Upper lobe of left lung (tissue), 6 donors: ENCODE measurements at regions not wholly inside any gene's neighbourhood (a gene's known extent, or its start where the extent isn't known, plus 50 kb on each side); places are given as distances from the start of the nearest gene placed in this dataset.
A peak's percentile ranks its signal among the peaks of the same experiment; 100 is the strongest.

ENCODE experiments used
- ATAC-seq, 2 donors: fragments of 200-7000 bp; cut with Tn5 transposase; one replicate each; pipeline ENCODE4 v1.9.1; 2022; ENCODE audit warnings: mild to moderate bottlenecking in 2 of 2, moderate library complexity in 2 of 2; ENCODE audit not compliant: low FRiP score in 2 of 2
- DNase-seq, 2 donors: peaks; one replicate each; pipeline ENCODE4 v3.0.0-alpha.2; 2019 to 2020
- H3K27ac ChIP-seq, 4 donors: fragments of 200-600 bp; sonication (generic); one replicate each; pipeline ENCODE4 v1.5.1; 2016 to 2019
- H3K27me3 ChIP-seq, 4 donors: fragments of 200-600 bp; sonication (generic); one replicate each; pipeline ENCODE4 v1.5.1; 2017 to 2019
- H3K36me3 ChIP-seq, 4 donors: fragments of 200-600 bp; sonication (generic); one replicate each; pipeline ENCODE4 v1.5.1; 2016 to 2019
- H3K4me1 ChIP-seq, 4 donors: fragments of 200-600 bp; sonication (generic); one replicate each; pipeline ENCODE4 v1.5.1; 2018 to 2019
- H3K4me3 ChIP-seq, 4 donors: fragments of 200-600 bp; sonication (generic); one replicate each; pipeline ENCODE4 v1.5.1; 2017 to 2019; ENCODE audit warnings: mild to moderate bottlenecking in 2 of 4, moderate library complexity in 1 of 4
- H3K9me3 ChIP-seq, 4 donors: fragments of 200-600 bp; sonication (generic); one replicate each; pipeline ENCODE4 v1.5.1; 2018 to 2019
- CTCF ChIP-seq, 6 experiments: fragments of 450-650 bp in 4 of 6; fragments of 200-600 bp in 2 of 6; sonication (generic) in 2 of 6; IDR thresholded peaks; one replicate each; pipeline ENCODE4 v1.5.1; 2016 to 2019; ENCODE audit warnings: antibody characterized with exemption in 6 of 6
- EP300 ChIP-seq, 4 donors: sonication (generic); formaldehyde crosslinking; IDR thresholded peaks; one replicate each; pipeline ENCODE4 v1.5.1; 2017; ENCODE audit warnings: antibody characterized with exemption in 4 of 4, control low read depth in 2 of 4
- POLR2A ChIP-seq, 4 donors: fragments of 450-650 bp; IDR thresholded peaks; one replicate each; pipeline ENCODE4 v1.5.1; 2016 to 2017; ENCODE audit warnings: antibody characterized with exemption in 4 of 4, mild to moderate bottlenecking in 2 of 4
- POLR2AphosphoS5 ChIP-seq, 2 donors: sonication (generic); formaldehyde crosslinking; IDR thresholded peaks; one replicate each; pipeline ENCODE4 v1.5.1; 2017; ENCODE audit warnings: antibody characterized with exemption in 2 of 2
- WGBS, 2 donors: methylation state at CpG; one replicate each; pipeline ENCODE4 v1.1.5; 2017 to 2018; 5-methylcytosine and 5-hydroxymethylcytosine counted together
- donor health status: DM: no; HTN: no; CAD: no; lungs with moderate emphysema.
- donor health status: DM: no; HTN: yes; CAD: no; lungs with severe emphysema.

- no peak for ATAC-seq
- no peak overlapping the region for H3K27ac ChIP-seq
- 89 to 94% methylated on average over 6 of the region's 6 CpGs for WGBS, 2 donors
Measured at GRCh38 chr2:16328521-16329190, 337.0 kb downstream of the CYRIA start.

GRCh38 chr2:16327326-16327725, 338.3 kb downstream of the CYRIA start:
- DNase-seq = no peak
- Histone ChIP-seq H3K36me3 (no peaks in the 10 kb centered on the region), H3K27me3 (no peaks in the 10 kb centered on the region), H3K9me3 (no peaks in the 10 kb centered on the region), H3K4me3 (no peak overlapping the region), H3K27ac (no peak overlapping the region), H3K4me1 (no peaks in the 10 kb centered on the region)
- WGBS, 2 donors = 90 to 91% methylated on average over 4 of the region's 4 CpGs
- no peak for ATAC-seq
- TF ChIP-seq POLR2A (IDR thresholded peaks at IDR 0.05) = no peak

More at GRCh38 chr2:16328521-16329190, 337.0 kb downstream of the CYRIA start:
- DNase-seq = peak in 1 of 2 donors; percentile 20
- no peaks in the 10 kb centered on the region for H3K27me3 ChIP-seq
- no peak for TF ChIP-seq POLR2AphosphoS5 (IDR thresholded peaks at IDR 0.05)
- no peak for TF ChIP-seq EP300 (IDR thresholded peaks at IDR 0.05)
- TF ChIP-seq CTCF (IDR thresholded peaks at IDR 0.05) = no peak
- no peak for TF ChIP-seq POLR2A (IDR thresholded peaks at IDR 0.05)
- H3K9me3 ChIP-seq = no peaks in the 10 kb centered on the region
- no peak overlapping the region for H3K4me3 ChIP-seq
- H3K36me3 ChIP-seq = no peaks in the 10 kb centered on the region
- H3K4me1 ChIP-seq = no peaks in the 10 kb centered on the region

GRCh38 chr2:16326711-16327300, 338.8 kb downstream of the CYRIA start:
- no peaks in the 10 kb centered on the region for H3K9me3 ChIP-seq
- H3K27me3 ChIP-seq = no peaks in the 10 kb centered on the region
- H3K36me3 ChIP-seq = no peaks in the 10 kb centered on the region
- H3K4me3 ChIP-seq = no peak overlapping the region
- 67 to 75% methylated on average over 2 of the region's 2 CpGs for WGBS, 2 donors
- H3K4me1 ChIP-seq = no peaks in the 10 kb centered on the region
- DNase-seq (no peak), ATAC-seq (no peak)
- H3K27ac ChIP-seq = no peak overlapping the region
- TF ChIP-seq POLR2A (IDR thresholded peaks at IDR 0.05) (no peak), EP300 (IDR thresholded peaks at IDR 0.05) (no peak), POLR2AphosphoS5 (IDR thresholded peaks at IDR 0.05) (no peak), CTCF (IDR thresholded peaks at IDR 0.05) (no peak)

GRCh38 chr2:16325976-16326510, 339.6 kb downstream of the CYRIA start:
- Histone ChIP-seq H3K36me3 (no peaks in the 10 kb centered on the region), H3K4me3 (no peak overlapping the region), H3K27ac (no peak overlapping the region), H3K9me3 (no peaks in the 10 kb centered on the region), H3K4me1 (no peaks in the 10 kb centered on the region), H3K27me3 (no peaks in the 10 kb centered on the region)
- TF ChIP-seq POLR2A (IDR thresholded peaks at IDR 0.05) = no peak
- no peak for TF ChIP-seq EP300 (IDR thresholded peaks at IDR 0.05)
- TF ChIP-seq POLR2AphosphoS5 (IDR thresholded peaks at IDR 0.05) = no peak
- no peak for TF ChIP-seq CTCF (IDR thresholded peaks at IDR 0.05)
- WGBS, 2 donors = 82 to 90% methylated on average over 9 of the region's 9 CpGs
- ATAC-seq = no peak
- DNase-seq = no peak

- H3K4me3 ChIP-seq = no peak overlapping the region
- H3K36me3 ChIP-seq = no peaks in the 10 kb centered on the region
- TF ChIP-seq CTCF (IDR thresholded peaks at IDR 0.05) = no peak
- no peaks in the 10 kb centered on the region for H3K9me3 ChIP-seq
- H3K4me1 ChIP-seq = no peaks in the 10 kb centered on the region
- DNase-seq = no peak
- H3K27ac ChIP-seq = no peak overlapping the region
- no peaks in the 10 kb centered on the region for H3K27me3 ChIP-seq
- 71 to 82% methylated on average over 13 to 14 of the region's 14 CpGs for WGBS, 2 donors
- no peak for ATAC-seq
Measured at GRCh38 chr2:16325016-16325975, 340.3 kb downstream of the CYRIA start.
